ENCODE measurements at regions not wholly inside any gene's neighbourhood (a gene's known extent, or its start where the extent isn't known, plus 50 kb on each side); places are given as distances from the start of the nearest gene placed in this dataset.

- no peak for TF ChIP-seq ZBTB7A (IDR thresholded peaks at IDR 0.05; ENCODE audit: low read depth)
- no peak for TF ChIP-seq TCF12 (IDR thresholded peaks at IDR 0.05; ENCODE audit: low read depth)
- TF ChIP-seq CREB1 (IDR thresholded peaks at IDR 0.05; ENCODE audit: low read depth): no peak
- no peak for TF ChIP-seq USF1 (IDR thresholded peaks at IDR 0.05)
- no peak for TF ChIP-seq RAD21 (IDR thresholded peaks at IDR 0.05; ENCODE audit: low read depth)
- TF ChIP-seq REST (IDR thresholded peaks at IDR 0.05; ENCODE audit: low read depth): no peak
- TF ChIP-seq NFIC (IDR thresholded peaks at IDR 0.05): no peak
- no peak for TF ChIP-seq FOXM1 (IDR thresholded peaks at IDR 0.05; ENCODE audit: borderline replicate concordance, low read depth)
- TF ChIP-seq TEAD4 (IDR thresholded peaks at IDR 0.05): no peak
- no peak for TF ChIP-seq EGR1 (IDR thresholded peaks at IDR 0.05)
- TF ChIP-seq, protein P1, sequence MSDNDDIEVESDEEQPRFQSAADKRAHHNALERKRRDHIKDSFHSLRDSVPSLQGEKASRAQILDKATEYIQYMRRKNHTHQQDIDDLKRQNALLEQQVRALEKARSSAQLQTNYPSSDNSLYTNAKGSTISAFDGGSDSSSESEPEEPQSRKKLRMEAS (IDR thresholded peaks at IDR 0.05): no peak
- no peak for TF ChIP-seq EP300 (IDR thresholded peaks at IDR 0.05; ENCODE audit: borderline replicate concordance)
- no peak for TF ChIP-seq TAF1 (IDR thresholded peaks at IDR 0.05; ENCODE audit: low read depth)
- no peak for TF ChIP-seq CEBPB (IDR thresholded peaks at IDR 0.05)
- no peak for TF ChIP-seq YY1 (IDR thresholded peaks at IDR 0.05; ENCODE audit: low read depth)
Measured at GRCh38 chr4:110675426-110675825, 52.5 kb upstream of the PITX2 start.

GRCh38 chr4:110676241-110676640 is 53.4 kb upstream of the PITX2 start:
- no peak for TF ChIP-seq FOXM1 (IDR thresholded peaks at IDR 0.05; ENCODE audit: borderline replicate concordance, low read depth)
- no peak for TF ChIP-seq YY1 (IDR thresholded peaks at IDR 0.05; ENCODE audit: low read depth)
- no peak for TF ChIP-seq USF1 (IDR thresholded peaks at IDR 0.05)
- no peak for TF ChIP-seq CEBPB (IDR thresholded peaks at IDR 0.05)
- no peak for TF ChIP-seq TCF12 (IDR thresholded peaks at IDR 0.05; ENCODE audit: low read depth)
- no peak for TF ChIP-seq NFIC (IDR thresholded peaks at IDR 0.05)
- no peak for TF ChIP-seq TEAD4 (IDR thresholded peaks at IDR 0.05)
- TF ChIP-seq, protein P1 (IDR thresholded peaks at IDR 0.05): no peak
- no peak for TF ChIP-seq EGR1 (IDR thresholded peaks at IDR 0.05)
- TF ChIP-seq CREB1 (IDR thresholded peaks at IDR 0.05; ENCODE audit: low read depth): no peak
- no peak for TF ChIP-seq REST (IDR thresholded peaks at IDR 0.05; ENCODE audit: low read depth)
- no peak for TF ChIP-seq ZBTB7A (IDR thresholded peaks at IDR 0.05; ENCODE audit: low read depth)
- TF ChIP-seq EP300 (IDR thresholded peaks at IDR 0.05; ENCODE audit: borderline replicate concordance): no peak
- no peak for TF ChIP-seq TAF1 (IDR thresholded peaks at IDR 0.05; ENCODE audit: low read depth)

DNA sequence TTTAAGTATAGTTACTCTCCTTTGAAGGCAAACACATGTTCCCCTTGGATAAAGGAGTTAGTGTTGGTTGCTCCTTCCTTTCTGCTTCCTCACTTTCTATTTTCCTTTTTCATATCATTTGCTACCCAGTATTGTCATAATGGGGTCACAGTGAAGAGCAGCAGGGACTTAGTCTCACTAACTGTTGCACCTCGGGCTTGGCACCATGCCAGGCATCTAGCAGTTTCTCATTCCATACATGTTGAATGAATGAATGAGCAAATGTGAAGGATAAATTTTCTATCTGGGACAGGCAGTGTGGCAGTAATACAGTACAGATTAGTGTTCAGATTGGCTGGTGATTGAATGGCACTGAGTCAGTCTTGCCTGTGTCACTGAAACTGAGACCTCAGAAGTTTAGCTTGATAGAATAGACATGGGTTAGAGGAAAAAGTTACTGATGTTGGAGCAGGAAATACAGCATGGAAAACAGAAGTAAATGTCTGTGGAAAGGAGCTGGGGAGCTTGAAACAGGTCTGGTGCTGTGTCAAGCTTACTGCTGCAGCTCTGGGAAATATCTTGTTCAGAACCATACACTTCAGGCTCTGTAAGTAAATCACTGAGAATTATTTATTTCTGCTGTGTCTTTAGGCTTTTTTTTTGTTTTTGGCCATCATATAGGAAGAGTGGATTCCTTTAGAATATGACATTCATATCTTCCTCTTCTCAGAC is 55.8 kb upstream of the PITX2 start:
- no peak for TF ChIP-seq RAD21 (IDR thresholded peaks at IDR 0.05; ENCODE audit: low read depth)
- no peak for TF ChIP-seq TEAD4 (IDR thresholded peaks at IDR 0.05)
- TF ChIP-seq NFIC (IDR thresholded peaks at IDR 0.05): peak; percentile 62; the same call in 1 of the 2 replicates
- no peak for TF ChIP-seq REST (IDR thresholded peaks at IDR 0.05; ENCODE audit: low read depth)
- no peak for TF ChIP-seq TCF12 (IDR thresholded peaks at IDR 0.05; ENCODE audit: low read depth)
- TF ChIP-seq, protein P1 (IDR thresholded peaks at IDR 0.05): no peak
- no peak for TF ChIP-seq EGR1 (IDR thresholded peaks at IDR 0.05)
- no peak for TF ChIP-seq ZBTB7A (IDR thresholded peaks at IDR 0.05; ENCODE audit: low read depth)
- no peak for TF ChIP-seq EP300 (IDR thresholded peaks at IDR 0.05; ENCODE audit: borderline replicate concordance)

GRCh38 chr4:110680265-110680664 is 57.4 kb upstream of the PITX2 start:
- TF ChIP-seq REST (IDR thresholded peaks at IDR 0.05; ENCODE audit: low read depth): no peak
- no peak for TF ChIP-seq RAD21 (IDR thresholded peaks at IDR 0.05; ENCODE audit: low read depth)
- TF ChIP-seq CEBPB (IDR thresholded peaks at IDR 0.05): no peak
- TF ChIP-seq TAF1 (IDR thresholded peaks at IDR 0.05; ENCODE audit: low read depth): no peak
- no peak for TF ChIP-seq YY1 (IDR thresholded peaks at IDR 0.05; ENCODE audit: low read depth)
- TF ChIP-seq ZBTB7A (IDR thresholded peaks at IDR 0.05; ENCODE audit: low read depth): no peak

Measured in Ishikawa (cell line).